GM19467 (cell line): ENCODE measurements at regions not wholly inside any gene's neighbourhood (a gene's known extent, or its start where the extent isn't known, plus 50 kb on each side); places are given as distances from the start of the nearest gene placed in this dataset.
"Not testable (repeated sequence)": the region's sequence is repeated elsewhere in the genome, so short reads cannot be mapped to it uniquely, and the experiment has no call there.

Source experiments
- ATAC-seq: cut with Tn5 transposase; IDR thresholded peaks from one replicate; pipeline ENCODE4 v1.9.1; 2021; ENCODE audit warnings: mild to moderate bottlenecking, moderate library complexity; ENCODE audit not compliant: unreplicated experiment

- no peak for ATAC-seq
Observed at GRCh38 chrX:39262641-39263040, 461.4 kb downstream of the MID1IP1 start.

- no peak for ATAC-seq
Observed at GRCh38 chrX:39264023-39264422, 462.8 kb downstream of the MID1IP1 start.

- no peak for ATAC-seq
Observed at GRCh38 chrX:39267176-39267575, 465.9 kb downstream of the MID1IP1 start.

GRCh38 chrX:39268207-39268606 is 466.9 kb downstream of the MID1IP1 start:
- ATAC-seq = no peak

- ATAC-seq = no peak
Observed at GRCh38 chrX:39275500-39276068, 474.3 kb downstream of the MID1IP1 start.

- not testable (repeated sequence) for ATAC-seq
Observed at GRCh38 chrX:39277685-39278390, 476.6 kb downstream of the MID1IP1 start.

- no peak for ATAC-seq
Observed at GRCh38 chrX:39283239-39283638, 482.0 kb downstream of the MID1IP1 start.

- no peak for ATAC-seq
Observed at GRCh38 chrX:39288592-39288991, 487.3 kb downstream of the MID1IP1 start.

GRCh38 chrX:39289827-39290226 is 488.6 kb downstream of the MID1IP1 start:
- no peak for ATAC-seq

- no peak for ATAC-seq
Observed at GRCh38 chrX:39293203-39293602, 491.9 kb downstream of the MID1IP1 start.

GRCh38 chrX:39296472-39296871 is 495.2 kb downstream of the MID1IP1 start:
- no peak for ATAC-seq

GRCh38 chrX:39298821-39299220 is 497.6 kb downstream of the MID1IP1 start:
- ATAC-seq = no peak

- ATAC-seq = no peak
Observed at GRCh38 chrX:39299615-39300014, 498.4 kb downstream of the MID1IP1 start.

GRCh38 chrX:39301036-39301435 is 499.8 kb downstream of the MID1IP1 start:
- ATAC-seq = no peak

- no peak for ATAC-seq
Observed at GRCh38 chrX:39302838-39303237, 501.6 kb downstream of the MID1IP1 start.

- ATAC-seq = no peak
Observed at GRCh38 chrX:39304746-39305145, 503.5 kb downstream of the MID1IP1 start.

- no peak for ATAC-seq
Observed at GRCh38 chrX:39307488-39307887, 506.2 kb downstream of the MID1IP1 start.

- no peak for ATAC-seq
Observed at GRCh38 chrX:39308126-39308525, 506.9 kb downstream of the MID1IP1 start.

- no peak for ATAC-seq
Observed at GRCh38 chrX:39309018-39309635, 507.9 kb downstream of the MID1IP1 start.

- no peak for ATAC-seq
Observed at GRCh38 chrX:39309721-39310152, 508.5 kb downstream of the MID1IP1 start.

- no peak for ATAC-seq
Observed at GRCh38 chrX:39310891-39311290, 509.6 kb downstream of the MID1IP1 start.

GRCh38 chrX:39311646-39312045 is 510.4 kb downstream of the MID1IP1 start:
- no peak for ATAC-seq
